IMR-90 (cell line): ENCODE measurements at regions not wholly inside any gene's neighbourhood (a gene's known extent, or its start where the extent isn't known, plus 50 kb on each side); places are given as distances from the start of the nearest gene placed in this dataset.

Experiments used
- ATAC-seq: fragments of 200-7000 bp; cut with Tn5 transposase; 2 replicates; pipeline ENCODE4 v1.9.1; 2020; ENCODE audit warnings: low read depth, mild to moderate bottlenecking, moderate library complexity
- BruUV-seq: library from RNA; stranded (reverse); fragments of 400-500 nt; replicated peaks from 2 replicates; lab custom pipeline; 2021; lab: Mats Ljungman, UMichigan
- CTCF ChIA-PET: fragments of 300-600 bp; formaldehyde crosslinking; extraction: SDS; loops from one replicate; lab custom pipeline; 2021; ENCODE audit warnings: antibody characterized with exemption; lab: Yijun Ruan, JAX
- POLR2A ChIA-PET: fragments of 300-600 bp; sonication (Branson Sonifier 250); formaldehyde crosslinking; loops from one replicate; lab custom pipeline; 2022; ENCODE audit warnings: antibody characterized with exemption; ENCODE audit not compliant: unreplicated experiment; lab: Charles Lee
- DNase-seq: peaks from one replicate; pipeline ENCODE4 v3.0.0; 2013
- H2AFZ ChIP-seq: replicated peaks from 2 replicates; pipeline ENCODE3; 2013; ENCODE audit warnings: low read length, mild to moderate bottlenecking; ENCODE audit not compliant: poor library complexity
- H2AK5ac ChIP-seq: 2 replicates; pipeline ENCODE4 v1.6.1; 2013; ENCODE audit warnings: low read depth, low read length, inconsistent platforms
- H2AK9ac ChIP-seq: replicated peaks from 2 replicates; pipeline ENCODE3; 2013; ENCODE audit warnings: mild to moderate bottlenecking, low read depth, low read length, moderate library complexity; ENCODE audit not compliant: poor library complexity
- H2BK120ac ChIP-seq: 2 replicates; pipeline ENCODE4 v1.6.1; 2013; ENCODE audit warnings: low read depth, low read length, inconsistent platforms
- H2BK15ac ChIP-seq: 3 replicates; pipeline ENCODE4 v1.6.1; 2013; ENCODE audit warnings: low read depth, low read length, inconsistent platforms
- H2BK20ac ChIP-seq: 2 replicates; pipeline ENCODE4 v1.6.1; 2013; ENCODE audit warnings: low read depth, mild to moderate bottlenecking, inconsistent platforms, low read length, moderate library complexity
- H2BK5ac ChIP-seq: 2 replicates; pipeline ENCODE4 v1.6.1; 2013; ENCODE audit warnings: mild to moderate bottlenecking, low read depth, low read length, inconsistent platforms; ENCODE audit not compliant: poor library complexity, severe bottlenecking
- H3K14ac ChIP-seq: replicated peaks from 2 replicates; pipeline ENCODE4 v1.6.1; 2013; ENCODE audit warnings: low read depth, low read length, inconsistent platforms
- H3K18ac ChIP-seq: 2 replicates; pipeline ENCODE4 v1.6.1; 2013; ENCODE audit warnings: low read depth, low read length, control low read depth
- H3K23ac ChIP-seq: 2 replicates; pipeline ENCODE4 v1.6.1; 2013; ENCODE audit warnings: low read depth, low read length, inconsistent platforms
- H3K27ac ChIP-seq: 2 replicates; pipeline ENCODE4 v1.5.1; 2013; ENCODE audit warnings: mild to moderate bottlenecking, control low read depth, low read length; ENCODE audit not compliant: insufficient read depth
- H3K27me3 ChIP-seq: 2 replicates; pipeline ENCODE4 v1.6.1; 2013; ENCODE audit warnings: low read length; ENCODE audit not compliant: control insufficient read depth, insufficient read depth
- H3K36me3 ChIP-seq: 2 replicates; pipeline ENCODE4 v1.6.1; 2013; ENCODE audit warnings: low read length, mixed read lengths; ENCODE audit not compliant: control insufficient read depth, insufficient read depth
- H3K4ac ChIP-seq: 2 replicates; pipeline ENCODE4 v1.6.1; 2013; ENCODE audit warnings: low read depth, low read length, inconsistent platforms
- H3K4me1 ChIP-seq: 2 replicates; pipeline ENCODE4 v1.6.1; 2013; ENCODE audit warnings: low read length, mixed read lengths; ENCODE audit not compliant: control insufficient read depth, insufficient read depth
- H3K4me2 ChIP-seq: 2 replicates; pipeline ENCODE4 v1.6.1; 2013; ENCODE audit warnings: low read depth, mild to moderate bottlenecking, control low read depth, low read length, moderate library complexity
- H3K4me3 ChIP-seq: 2 replicates; pipeline ENCODE4 v1.5.1; 2013; ENCODE audit warnings: low read depth, mild to moderate bottlenecking, control low read depth, low read length, moderate library complexity; ENCODE audit not compliant: insufficient read depth
- H3K56ac ChIP-seq: 2 replicates; pipeline ENCODE4 v1.6.1; 2013; ENCODE audit warnings: low read length, inconsistent platforms; ENCODE audit not compliant: insufficient read depth; ENCODE audit errors: extremely low read depth
- H3K79me1 ChIP-seq, 2 experiments: 2 replicates each; pipeline ENCODE4 v1.6.1; 2013; ENCODE audit warnings: low read length in 2 of 2, inconsistent platforms in 1 of 2, low read depth in 1 of 2
- H3K9ac ChIP-seq: 2 replicates; pipeline ENCODE4 v1.6.1; 2013; ENCODE audit warnings: low read depth, low read length, control low read depth
- H3K9me1 ChIP-seq: 2 replicates; pipeline ENCODE4 v1.6.1; 2013; ENCODE audit warnings: low read length, inconsistent platforms; ENCODE audit not compliant: insufficient read depth
- H3K9me3 ChIP-seq: 2 replicates; pipeline ENCODE4 v1.6.1; 2013; ENCODE audit warnings: low read length; ENCODE audit not compliant: control insufficient read depth, insufficient read depth
- H4K20me1 ChIP-seq: 2 replicates; pipeline ENCODE4 v1.6.1; 2013; ENCODE audit warnings: low read length, inconsistent platforms; ENCODE audit not compliant: insufficient read depth
- H4K5ac ChIP-seq: 2 replicates; pipeline ENCODE4 v1.6.1; 2013; ENCODE audit warnings: mild to moderate bottlenecking, low read depth, low read length, control low read depth
- H4K8ac ChIP-seq, 2 experiments: 2 replicates each; pipeline ENCODE4 v1.6.1; 2013; ENCODE audit warnings: low read depth in 2 of 2, low read length in 2 of 2, control low read depth in 1 of 2, inconsistent platforms in 1 of 2
- H4K91ac ChIP-seq: 2 replicates; pipeline ENCODE4 v1.6.1; 2013; ENCODE audit warnings: low read depth, low read length, inconsistent platforms; ENCODE audit not compliant: insufficient read depth
- CEBPB ChIP-seq: IDR thresholded peaks from 2 replicates; pipeline ENCODE4 v1.6.1; 2012; ENCODE audit warnings: low read depth, low read length, improper control_type of control experiment
- CTCF ChIP-seq: conservative IDR thresholded peaks from 2 replicates; pipeline ENCODE4 v1.5.1; 2012; ENCODE audit warnings: mild to moderate bottlenecking, low read depth, low read length, improper control_type of control experiment
- FOS ChIP-seq: fragments of 150-350 bp; IDR thresholded peaks from 2 replicates; pipeline ENCODE4 v1.6.1; 2016; ENCODE audit warnings: low read depth, low read length
- MAFK ChIP-seq: IDR thresholded peaks from 2 replicates; pipeline ENCODE4 v1.6.1; 2012; ENCODE audit warnings: low read depth, low read length, improper control_type of control experiment
- MXI1 ChIP-seq: IDR thresholded peaks from 2 replicates; pipeline ENCODE4 v1.6.1; 2012; ENCODE audit warnings: low read depth, mild to moderate bottlenecking, low read length, moderate library complexity, borderline replicate concordance
- NFE2L2 ChIP-seq: fragments of 150-350 bp; IDR thresholded peaks from 2 replicates; pipeline ENCODE4 v1.6.1; 2016; ENCODE audit warnings: low read depth, mild to moderate bottlenecking, low read length
- RAD21 ChIP-seq: IDR thresholded peaks from 2 replicates; pipeline ENCODE4 v1.6.1; 2012; ENCODE audit warnings: low read length, improper control_type of control experiment
- RCOR1 ChIP-seq: IDR thresholded peaks from 2 replicates; pipeline ENCODE4 v1.6.1; 2012; ENCODE audit warnings: mild to moderate bottlenecking, low read length, improper control_type of control experiment; ENCODE audit not compliant: insufficient replicate concordance
- RFX5 ChIP-seq: IDR thresholded peaks from 2 replicates; pipeline ENCODE4 v1.8.0; 2012; ENCODE audit warnings: low read depth, mild to moderate bottlenecking, low read length, moderate library complexity
- SMC3 ChIP-seq: fragments of 150-350 bp; IDR thresholded peaks from 2 replicates; pipeline ENCODE4 v1.6.1; 2016; ENCODE audit warnings: low read depth, mild to moderate bottlenecking, antibody characterized with exemption, low read length, moderate library complexity
- WGBS, 2 experiments: methylation state at CpG; one replicate each; pipeline versions ENCODE4 v1.1.5 to v1.1.7; 2013; ENCODE audit warnings: missing lambda C conversion rate in 2 of 2; ENCODE audit not compliant: insufficient read length in 1 of 2; ENCODE audit errors: extremely low coverage in 2 of 2; 5-methylcytosine and 5-hydroxymethylcytosine counted together
- dilution Hi-C: fragments of 300-500 bp; cut with HindIII; formaldehyde crosslinking; loops from one replicate; pipeline ENCODE4 v1.14.3; 2018; ENCODE audit warnings: low sequenced_read_pairs; ENCODE audit not compliant: unreplicated experiment
- in situ Hi-C: fragments of 300-500 bp; cut with MboI; formaldehyde crosslinking; loops from 3 replicates; pipeline ENCODE4 v1.14.3; 2019; ENCODE audit warnings: low sequenced_read_pairs, inconsistent platforms, mixed read lengths
- intact Hi-C: fragments of 100-400 bp; cut with micrococcal nuclease; formaldehyde crosslinking; loops from 2 replicates; pipeline ENCODE4 v1.10.0; 2022

GRCh38 chr9:89810431-89810830 lies 205.6 kb downstream of the GADD45G start:
- dilution Hi-C loops: no loop called here
- Histone ChIP-seq H3K27ac (no peak overlapping the region), H3K14ac (no peak overlapping the region), H2AK5ac (no peak overlapping the region), H2AFZ (no peak overlapping the region), H3K4me3 (no peak overlapping the region), H3K9me3 (no peaks in the 10 kb centered on the region), H2BK15ac (no peak overlapping the region), H2BK120ac (no peak overlapping the region), H3K9ac (no peak overlapping the region), H3K56ac (no peak overlapping the region), H3K18ac (no peak overlapping the region), H4K8ac (no peak overlapping the region), H2BK20ac (no peak overlapping the region), H3K4me1 (no peaks in the 10 kb centered on the region), H4K5ac (no peak overlapping the region), H3K4ac (no peak overlapping the region), H3K79me1 (no peaks in the 10 kb centered on the region), H2AK9ac (no peak overlapping the region), H3K36me3 (no peaks in the 10 kb centered on the region), H3K23ac (no peak overlapping the region), H4K20me1 (no peaks in the 10 kb centered on the region), H3K27me3 (no peaks in the 10 kb centered on the region), H2BK5ac (no peak overlapping the region), H3K4me2 (no peak overlapping the region), H4K91ac (no peak overlapping the region), H3K9me1 (no peaks in the 10 kb centered on the region)
- no CpG with 5 or more reads among the region's 7 CpGs for WGBS, 2 experiments
- ChIA-PET CTCF (no interaction called here), POLR2A (no interaction called here)
- TF ChIP-seq MXI1: no peak
- no peak for TF ChIP-seq SMC3
- TF ChIP-seq RCOR1: no peak
- no peak for TF ChIP-seq CEBPB
- no peak for TF ChIP-seq RAD21
- no peak for TF ChIP-seq NFE2L2
- TF ChIP-seq RFX5: no peak
- TF ChIP-seq MAFK: no peak
- no peak for TF ChIP-seq FOS
- TF ChIP-seq CTCF: no peak
- in situ Hi-C loops: no loop called here
- ATAC-seq: no peak
- no TSS peak for BruUV-seq
- intact Hi-C loops: no loop called here
- no peak for DNase-seq
